ENCODE measurements at regions not wholly inside any gene's neighbourhood (a gene's known extent, or its start where the extent isn't known, plus 50 kb on each side); places are given as distances from the start of the nearest gene placed in this dataset.

DNA sequence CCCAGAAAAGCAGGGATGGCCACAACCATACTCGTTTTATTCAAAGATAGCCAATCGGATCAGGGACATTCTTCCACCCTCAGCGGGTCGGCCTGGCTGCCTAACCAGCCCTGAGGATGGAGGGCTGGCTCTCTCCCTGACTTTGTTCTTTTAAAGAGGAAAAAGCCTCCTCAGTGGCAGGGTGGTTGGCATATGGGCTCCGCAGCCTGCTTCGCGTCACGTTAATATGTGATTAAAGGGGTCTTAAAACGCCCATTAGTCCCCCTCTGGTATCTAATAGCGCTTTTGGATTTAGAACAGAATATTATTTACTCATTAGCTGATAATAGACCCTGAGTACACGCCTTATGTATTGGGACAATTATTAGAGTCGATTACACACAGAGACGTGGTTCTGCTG, 199.4 kb downstream of the PHETA1 start (continued):
- no peak for TF ChIP-seq ZNF174 (tag by site-specific recombination; IDR thresholded peaks at IDR 0.05)
- no peak for TF ChIP-seq ZEB2 (tag by site-specific recombination; IDR thresholded peaks at IDR 0.05)
- no peak for TF ChIP-seq GFI1B (tag by site-specific recombination; IDR thresholded peaks at IDR 0.05)
- TF ChIP-seq, protein P1, sequence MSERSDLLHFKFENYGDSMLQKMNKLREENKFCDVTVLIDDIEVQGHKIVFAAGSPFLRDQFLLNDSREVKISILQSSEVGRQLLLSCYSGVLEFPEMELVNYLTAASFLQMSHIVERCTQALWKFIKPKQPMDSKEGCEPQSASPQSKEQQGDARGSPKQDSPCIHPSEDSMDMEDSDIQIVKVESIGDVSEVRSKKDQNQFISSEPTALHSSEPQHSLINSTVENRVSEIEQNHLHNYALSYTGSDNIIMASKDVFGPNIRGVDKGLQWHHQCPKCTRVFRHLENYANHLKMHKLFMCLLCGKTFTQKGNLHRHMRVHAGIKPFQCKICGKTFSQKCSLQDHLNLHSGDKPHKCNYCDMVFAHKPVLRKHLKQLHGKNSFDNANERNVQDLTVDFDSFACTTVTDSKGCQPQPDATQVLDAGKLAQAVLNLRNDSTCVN (tag by site-specific recombination; optimal IDR thresholded peaks at IDR 0.05): no peak
- TF ChIP-seq, protein P2, sequence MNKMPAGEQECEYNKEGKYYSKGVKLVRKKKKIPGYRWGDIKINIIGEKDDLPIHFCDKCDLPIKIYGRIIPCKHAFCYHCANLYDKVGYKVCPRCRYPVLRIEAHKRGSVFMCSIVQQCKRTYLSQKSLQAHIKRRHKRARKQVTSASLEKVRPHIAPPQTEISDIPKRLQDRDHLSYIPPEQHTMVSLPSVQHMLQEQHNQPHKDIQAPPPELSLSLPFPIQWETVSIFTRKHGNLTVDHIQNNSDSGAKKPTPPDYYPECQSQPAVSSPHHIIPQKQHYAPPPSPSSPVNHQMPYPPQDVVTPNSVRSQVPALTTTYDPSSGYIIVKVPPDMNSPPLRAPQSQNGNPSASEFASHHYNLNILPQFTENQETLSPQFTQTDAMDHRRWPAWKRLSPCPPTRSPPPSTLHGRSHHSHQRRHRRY (tag by site-specific recombination; IDR thresholded peaks at IDR 0.05): no peak
- no peak for TF ChIP-seq ZNF223 (tag by site-specific recombination; IDR thresholded peaks at IDR 0.05)

DNA sequence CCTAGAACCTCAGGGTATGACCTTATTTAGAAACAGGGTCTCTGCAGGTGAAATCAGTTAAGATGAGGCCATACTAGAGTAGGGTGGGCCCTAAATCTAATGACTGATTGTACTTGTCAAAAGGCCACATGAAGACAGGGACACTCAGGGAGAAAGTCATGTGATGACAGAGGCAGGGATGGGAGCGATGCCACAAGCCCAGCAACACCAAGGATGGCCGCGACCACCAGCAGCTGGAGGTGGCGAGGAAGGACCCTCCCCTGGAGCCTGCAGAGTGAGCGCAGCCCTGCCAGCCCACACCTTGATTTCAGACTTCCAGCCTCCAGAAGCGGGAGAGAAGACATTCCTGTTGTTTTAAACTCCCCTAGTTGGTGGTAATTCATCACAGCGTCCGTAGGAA, 199.9 kb downstream of the PHETA1 start:
- Histone ChIP-seq H3K36me3 (ENCODE audit: control insufficient read depth in 2 of 2, insufficient read depth in 1 of 2, low read length in 2 of 2) (no peaks in the 10 kb centered on the region), H3K4me3 (ENCODE audit: low read depth, low read length) (no peak overlapping the region), H3K4me1 (ENCODE audit: control insufficient read depth, insufficient read depth, low read length) (no peaks in the 10 kb centered on the region), H3K27ac (ENCODE audit: extremely low read depth, low read depth, low read length) (no peak overlapping the region), H3K9me3 (ENCODE audit: control insufficient read depth, insufficient read depth, low read depth, low read length) (no peaks in the 10 kb centered on the region)
- TF ChIP-seq ZNF112 (tag by site-specific recombination; IDR thresholded peaks at IDR 0.05) (no peak), ZNF776 (tag by site-specific recombination; IDR thresholded peaks at IDR 0.05; ENCODE audit: borderline replicate concordance) (no peak), ZNF558 (tag by site-specific recombination; IDR thresholded peaks at IDR 0.05) (no peak), ZNF610 (tag by site-specific recombination; IDR thresholded peaks at IDR 0.05; ENCODE audit: borderline replicate concordance) (no peak), PRDM10 (tag by site-specific recombination; IDR thresholded peaks at IDR 0.05) (peak; percentile 53; the same call in 1 of the 2 replicates)
- TF ChIP-seq, protein P3, sequence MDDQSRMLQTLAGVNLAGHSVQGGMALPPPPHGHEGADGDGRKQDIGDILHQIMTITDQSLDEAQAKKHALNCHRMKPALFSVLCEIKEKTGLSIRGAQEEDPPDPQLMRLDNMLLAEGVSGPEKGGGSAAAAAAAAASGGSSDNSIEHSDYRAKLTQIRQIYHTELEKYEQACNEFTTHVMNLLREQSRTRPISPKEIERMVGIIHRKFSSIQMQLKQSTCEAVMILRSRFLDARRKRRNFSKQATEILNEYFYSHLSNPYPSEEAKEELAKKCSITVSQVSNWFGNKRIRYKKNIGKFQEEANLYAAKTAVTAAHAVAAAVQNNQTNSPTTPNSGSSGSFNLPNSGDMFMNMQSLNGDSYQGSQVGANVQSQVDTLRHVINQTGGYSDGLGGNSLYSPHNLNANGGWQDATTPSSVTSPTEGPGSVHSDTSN (CRISPR knock-in tag; IDR thresholded peaks at IDR 0.05): no peak
- CTCF ChIA-PET: no interaction called here
- POLR2A ChIA-PET: no interaction called here

GRCh38 chr12:111168009-111168900, 200.6 kb downstream of the PHETA1 start:
- H3K9me3 ChIP-seq (ENCODE audit: control insufficient read depth, insufficient read depth, low read depth, low read length): no peaks in the 10 kb centered on the region
- POLR2A ChIA-PET: no interaction called here
- H3K27ac ChIP-seq (ENCODE audit: extremely low read depth, low read depth, low read length): no peak overlapping the region
- no peaks in the 10 kb centered on the region for H3K36me3 ChIP-seq (ENCODE audit: control insufficient read depth in 2 of 2, insufficient read depth in 1 of 2, low read length in 2 of 2)
- no peaks in the 10 kb centered on the region for H3K4me1 ChIP-seq (ENCODE audit: control insufficient read depth, insufficient read depth, low read length)
- CTCF ChIA-PET: interaction anchor here (0.6 kb wide), 1 partner anchor 28 kb away, joined by 4 read pairs; no protein-coding TSS in a partner anchor
- no peak overlapping the region for H3K4me3 ChIP-seq (ENCODE audit: low read depth, low read length)
- no peak for TF ChIP-seq ZNF23 (tag by site-specific recombination; IDR thresholded peaks at IDR 0.05; ENCODE audit: borderline replicate concordance)
- TF ChIP-seq ZNF660 (tag by site-specific recombination; IDR thresholded peaks at IDR 0.05): no peak
- no peak for TF ChIP-seq ZNF596 (tag by site-specific recombination; IDR thresholded peaks at IDR 0.05)
- TF ChIP-seq MYNN (tag by site-specific recombination; IDR thresholded peaks at IDR 0.05; ENCODE audit: borderline replicate concordance): no peak
- TF ChIP-seq, protein P4, sequence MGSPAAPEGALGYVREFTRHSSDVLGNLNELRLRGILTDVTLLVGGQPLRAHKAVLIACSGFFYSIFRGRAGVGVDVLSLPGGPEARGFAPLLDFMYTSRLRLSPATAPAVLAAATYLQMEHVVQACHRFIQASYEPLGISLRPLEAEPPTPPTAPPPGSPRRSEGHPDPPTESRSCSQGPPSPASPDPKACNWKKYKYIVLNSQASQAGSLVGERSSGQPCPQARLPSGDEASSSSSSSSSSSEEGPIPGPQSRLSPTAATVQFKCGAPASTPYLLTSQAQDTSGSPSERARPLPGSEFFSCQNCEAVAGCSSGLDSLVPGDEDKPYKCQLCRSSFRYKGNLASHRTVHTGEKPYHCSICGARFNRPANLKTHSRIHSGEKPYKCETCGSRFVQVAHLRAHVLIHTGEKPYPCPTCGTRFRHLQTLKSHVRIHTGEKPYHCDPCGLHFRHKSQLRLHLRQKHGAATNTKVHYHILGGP (tag by site-specific recombination; IDR thresholded peaks at IDR 0.05): no peak
- no peak for TF ChIP-seq ZNF449 (tag by site-specific recombination; IDR thresholded peaks at IDR 0.05)
- TF ChIP-seq, protein P5, sequence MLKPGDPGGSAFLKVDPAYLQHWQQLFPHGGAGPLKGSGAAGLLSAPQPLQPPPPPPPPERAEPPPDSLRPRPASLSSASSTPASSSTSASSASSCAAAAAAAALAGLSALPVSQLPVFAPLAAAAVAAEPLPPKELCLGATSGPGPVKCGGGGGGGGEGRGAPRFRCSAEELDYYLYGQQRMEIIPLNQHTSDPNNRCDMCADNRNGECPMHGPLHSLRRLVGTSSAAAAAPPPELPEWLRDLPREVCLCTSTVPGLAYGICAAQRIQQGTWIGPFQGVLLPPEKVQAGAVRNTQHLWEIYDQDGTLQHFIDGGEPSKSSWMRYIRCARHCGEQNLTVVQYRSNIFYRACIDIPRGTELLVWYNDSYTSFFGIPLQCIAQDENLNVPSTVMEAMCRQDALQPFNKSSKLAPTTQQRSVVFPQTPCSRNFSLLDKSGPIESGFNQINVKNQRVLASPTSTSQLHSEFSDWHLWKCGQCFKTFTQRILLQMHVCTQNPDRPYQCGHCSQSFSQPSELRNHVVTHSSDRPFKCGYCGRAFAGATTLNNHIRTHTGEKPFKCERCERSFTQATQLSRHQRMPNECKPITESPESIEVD (tag by site-specific recombination; IDR thresholded peaks at IDR 0.05): no peak
- TF ChIP-seq ZNF747 (tag by site-specific recombination; IDR thresholded peaks at IDR 0.05): no peak

Measured in HEK293 (cell line).